ENCODE measurements at regions not wholly inside any gene's neighbourhood (a gene's known extent, or its start where the extent isn't known, plus 50 kb on each side); places are given as distances from the start of the nearest gene placed in this dataset.

DNA sequence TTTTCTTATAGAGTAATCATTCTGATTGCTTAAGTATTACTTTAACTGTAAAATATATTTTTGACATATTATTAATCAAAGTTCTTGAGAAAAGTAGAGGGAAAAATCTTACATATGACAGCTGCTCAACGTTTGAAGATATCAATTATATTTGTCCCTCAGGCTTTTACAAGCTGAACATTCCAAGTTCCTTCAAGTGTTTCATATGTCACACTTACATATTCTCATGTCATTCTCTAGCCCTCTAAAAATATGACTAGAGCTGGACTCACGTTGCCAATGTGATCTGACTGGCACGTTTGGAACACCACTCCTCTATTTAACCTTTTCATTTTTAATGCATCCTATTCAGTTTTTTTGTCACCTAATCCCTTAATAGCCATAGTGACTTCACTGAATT is 492.9 kb downstream of the PCDH18 start:
- TF ChIP-seq, protein P1, sequence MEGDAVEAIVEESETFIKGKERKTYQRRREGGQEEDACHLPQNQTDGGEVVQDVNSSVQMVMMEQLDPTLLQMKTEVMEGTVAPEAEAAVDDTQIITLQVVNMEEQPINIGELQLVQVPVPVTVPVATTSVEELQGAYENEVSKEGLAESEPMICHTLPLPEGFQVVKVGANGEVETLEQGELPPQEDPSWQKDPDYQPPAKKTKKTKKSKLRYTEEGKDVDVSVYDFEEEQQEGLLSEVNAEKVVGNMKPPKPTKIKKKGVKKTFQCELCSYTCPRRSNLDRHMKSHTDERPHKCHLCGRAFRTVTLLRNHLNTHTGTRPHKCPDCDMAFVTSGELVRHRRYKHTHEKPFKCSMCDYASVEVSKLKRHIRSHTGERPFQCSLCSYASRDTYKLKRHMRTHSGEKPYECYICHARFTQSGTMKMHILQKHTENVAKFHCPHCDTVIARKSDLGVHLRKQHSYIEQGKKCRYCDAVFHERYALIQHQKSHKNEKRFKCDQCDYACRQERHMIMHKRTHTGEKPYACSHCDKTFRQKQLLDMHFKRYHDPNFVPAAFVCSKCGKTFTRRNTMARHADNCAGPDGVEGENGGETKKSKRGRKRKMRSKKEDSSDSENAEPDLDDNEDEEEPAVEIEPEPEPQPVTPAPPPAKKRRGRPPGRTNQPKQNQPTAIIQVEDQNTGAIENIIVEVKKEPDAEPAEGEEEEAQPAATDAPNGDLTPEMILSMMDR (conservative IDR thresholded peaks at IDR 0.05) = no peak
- TF ChIP-seq EZH2 (IDR thresholded peaks at IDR 0.05; ENCODE audit: low read depth) = no peak

Measured in PC-9 (cell line).